Adrenal gland (tissue), 5 donors: ENCODE measurements at regions not wholly inside any gene's neighbourhood (a gene's known extent, or its start where the extent isn't known, plus 50 kb on each side); places are given as distances from the start of the nearest gene placed in this dataset.

Experiments
- CTCF ChIP-seq, 6 experiments: fragments of 450-650 bp in 4 of 6; fragments of 200-600 bp in 2 of 6; sonication (generic) in 1 of 6; IDR thresholded peaks; 1 replicate in 5 of 6; 2 replicates in 1 of 6; pipeline versions ENCODE4 v1.5.1 to v1.8.0; 2016 to 2021; ENCODE audit warnings: antibody characterized with exemption in 6 of 6, mild to moderate bottlenecking in 2 of 6, moderate library complexity in 1 of 6
- POLR2A ChIP-seq, 2 donors: fragments of 450-650 bp; IDR thresholded peaks; one replicate each; pipeline ENCODE4 v1.6.1; 2017; ENCODE audit warnings: antibody characterized with exemption in 2 of 2, mild to moderate bottlenecking in 2 of 2, moderate library complexity in 1 of 2
- donor health status: DM: no; HTN: no; CAD: no.

- TF ChIP-seq CTCF (IDR thresholded peaks at IDR 0.05) (no peak), POLR2A (IDR thresholded peaks at IDR 0.05) (no peak)
Observed at GRCh38 chrX:16466640-16467432, 183.1 kb upstream of the S100G start.
